Left ventricle myocardium inferior (tissue), 1 donor: ENCODE measurements at regions not wholly inside any gene's neighbourhood (a gene's known extent, or its start where the extent isn't known, plus 50 kb on each side); places are given as distances from the start of the nearest gene placed in this dataset.

Experiments used
- DNase-seq: peaks from one replicate; pipeline ENCODE4 v3.0.0-alpha.2; 2020
- H3K27ac ChIP-seq: fragments of 200-600 bp; replicated peaks from 2 replicates; pipeline ENCODE4 v1.8.0; 2021
- H3K27me3 ChIP-seq: fragments of 200-600 bp; 2 replicates; pipeline ENCODE4 v1.8.0; 2021; ENCODE audit warnings: low read depth
- H3K36me3 ChIP-seq: fragments of 200-600 bp; 2 replicates; pipeline ENCODE4 v1.8.0; 2021
- H3K4me1 ChIP-seq: fragments of 200-600 bp; 2 replicates; pipeline ENCODE4 v1.8.0; 2021
- H3K4me3 ChIP-seq: fragments of 200-600 bp; 2 replicates; pipeline ENCODE4 v1.8.0; 2021; ENCODE audit warnings: mild to moderate bottlenecking, moderate library complexity
- H3K9me3 ChIP-seq: fragments of 200-600 bp; replicated peaks from 2 replicates; pipeline ENCODE4 v1.8.0; 2021
- CTCF ChIP-seq: fragments of 200-600 bp; IDR thresholded peaks from 2 replicates; pipeline ENCODE4 v1.8.0; 2021; ENCODE audit warnings: antibody characterized with exemption, mild to moderate bottlenecking, borderline replicate concordance
- intact Hi-C: fragments of 100-400 bp; cut with micrococcal nuclease; formaldehyde crosslinking; loops from one replicate; pipeline ENCODE4 v1.11.0; 2022
- donor health status: DM: no; HTN: yes; CAD: no; lungs with severe emphysema.

GRCh38 chr11:79942646-79943045 lies 501.8 kb upstream of the TENM4 start:
- Histone ChIP-seq H3K9me3 (no peaks in the 10 kb centered on the region), H3K27ac (no peak overlapping the region), H3K4me1 (no peaks in the 10 kb centered on the region), H3K4me3 (no peak overlapping the region), H3K36me3 (no peaks in the 10 kb centered on the region), H3K27me3 (no peaks in the 10 kb centered on the region)
- DNase-seq, result no peak
- no peak for TF ChIP-seq CTCF
- intact Hi-C loops, result no loop called here

- no peak for DNase-seq
- H3K36me3 ChIP-seq, result no peaks in the 10 kb centered on the region
- H3K4me1 ChIP-seq, result no peaks in the 10 kb centered on the region
- H3K27ac ChIP-seq, result no peak overlapping the region
- no peaks in the 10 kb centered on the region for H3K9me3 ChIP-seq
- no peak overlapping the region for H3K4me3 ChIP-seq
- intact Hi-C loops, result no loop called here
- no peaks in the 10 kb centered on the region for H3K27me3 ChIP-seq
- TF ChIP-seq CTCF, result no peak
Observed at GRCh38 chr11:79942090-79942489, 501.3 kb upstream of the TENM4 start.

- TF ChIP-seq CTCF, result no peak
- DNase-seq, result no peak
- intact Hi-C loops, result no loop called here
- Histone ChIP-seq H3K9me3 (peaks cover under 1% of the 10 kb centered on the region), H3K27ac (no peak overlapping the region), H3K4me1 (no peaks in the 10 kb centered on the region), H3K4me3 (no peak overlapping the region), H3K36me3 (no peaks in the 10 kb centered on the region), H3K27me3 (no peaks in the 10 kb centered on the region)
Observed at GRCh38 chr11:79940974-79941735, 500.3 kb upstream of the TENM4 start.

- no peak for DNase-seq
- H3K36me3 ChIP-seq, result no peaks in the 10 kb centered on the region
- no peak overlapping the region for H3K27ac ChIP-seq
- H3K4me3 ChIP-seq, result no peak overlapping the region
- no peak for TF ChIP-seq CTCF
- intact Hi-C loops, result no loop called here
- no peaks in the 10 kb centered on the region for H3K27me3 ChIP-seq
- H3K9me3 ChIP-seq, result peaks cover 6% of the 10 kb centered on the region
- H3K4me1 ChIP-seq, result no peaks in the 10 kb centered on the region
Observed at GRCh38 chr11:79940165-79940564, 499.3 kb upstream of the TENM4 start.

GRCh38 chr11:79939111-79939510 lies 498.3 kb upstream of the TENM4 start:
- Histone ChIP-seq H3K9me3 (peaks cover 6% of the 10 kb centered on the region), H3K36me3 (no peaks in the 10 kb centered on the region), H3K4me1 (no peaks in the 10 kb centered on the region), H3K27ac (no peak overlapping the region), H3K27me3 (no peaks in the 10 kb centered on the region), H3K4me3 (no peak overlapping the region)
- intact Hi-C loops, result no loop called here
- no peak for TF ChIP-seq CTCF
- no peak for DNase-seq
